Neural crest cell (in vitro differentiated cells): ENCODE measurements at regions not wholly inside any gene's neighbourhood (a gene's known extent, or its start where the extent isn't known, plus 50 kb on each side); places are given as distances from the start of the nearest gene placed in this dataset.

Source experiments
- DNase-seq: peaks from one replicate; pipeline ENCODE4 v3.0.0; 2021; ENCODE audit warnings: low read depth, mixed read lengths, low spot score
- H3K27ac Mint-ChIP-seq: one replicate; pipeline ENCODE4 v1.8.0; 2021; ENCODE audit warnings: mild to moderate bottlenecking, mixed read lengths; ENCODE audit not compliant: unreplicated experiment
- H3K27me3 Mint-ChIP-seq: 2 replicates; pipeline ENCODE4 v1.8.0; 2021; ENCODE audit warnings: low read depth, mild to moderate bottlenecking, mixed read lengths
- H3K36me3 Mint-ChIP-seq: 2 replicates; pipeline ENCODE4 v1.8.0; 2021; ENCODE audit warnings: low read depth, mild to moderate bottlenecking, mixed read lengths
- H3K4me1 Mint-ChIP-seq: 2 replicates; pipeline ENCODE4 v1.8.0; 2021; ENCODE audit warnings: mixed read lengths
- H3K4me3 Mint-ChIP-seq: one replicate; pipeline ENCODE4 v1.8.0; 2021; ENCODE audit warnings: mild to moderate bottlenecking, mixed read lengths
- H3K9me3 Mint-ChIP-seq: 2 replicates; pipeline ENCODE4 v1.8.0; 2021; ENCODE audit warnings: mixed read lengths
- TF ChIP-seq, protein P1 (sequence below): fragments of 200-600 bp; sonication (generic); conservative IDR thresholded peaks from 2 replicates; pipeline ENCODE4 v1.5.0; 2021; ENCODE audit warnings: antibody characterized with exemption, mild to moderate bottlenecking

DNA sequence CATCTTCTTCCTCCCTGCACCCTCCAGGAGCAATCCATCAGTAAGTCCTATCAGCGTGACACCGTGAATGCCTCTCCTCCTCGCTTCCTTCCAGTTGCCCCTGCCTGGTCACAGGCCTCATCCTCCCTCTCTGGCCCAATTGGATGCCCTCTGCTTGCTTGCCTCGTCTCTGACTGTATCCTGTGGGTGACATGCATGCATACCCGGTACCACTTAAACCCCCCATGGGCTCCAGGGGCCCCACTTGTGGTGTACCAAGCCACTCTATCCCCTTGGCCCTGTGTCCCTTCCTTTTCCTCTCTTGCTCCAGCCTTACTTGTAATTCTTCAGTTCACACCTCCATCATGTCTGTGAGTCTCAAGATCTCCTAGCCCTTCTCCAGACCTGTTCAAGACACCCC, 106.0 kb upstream of the RTL1 start:
- Mint-ChIP-seq H3K36me3 (no peaks in the 10 kb centered on the region), H3K27me3 (no peaks in the 10 kb centered on the region), H3K4me1 (no peaks in the 10 kb centered on the region), H3K27ac (peak overlapping the region; percentile 68), H3K4me3 (no peak overlapping the region), H3K9me3 (peaks cover 6% of the 10 kb centered on the region)
- DNase-seq = no peak
- TF ChIP-seq, protein P1, sequence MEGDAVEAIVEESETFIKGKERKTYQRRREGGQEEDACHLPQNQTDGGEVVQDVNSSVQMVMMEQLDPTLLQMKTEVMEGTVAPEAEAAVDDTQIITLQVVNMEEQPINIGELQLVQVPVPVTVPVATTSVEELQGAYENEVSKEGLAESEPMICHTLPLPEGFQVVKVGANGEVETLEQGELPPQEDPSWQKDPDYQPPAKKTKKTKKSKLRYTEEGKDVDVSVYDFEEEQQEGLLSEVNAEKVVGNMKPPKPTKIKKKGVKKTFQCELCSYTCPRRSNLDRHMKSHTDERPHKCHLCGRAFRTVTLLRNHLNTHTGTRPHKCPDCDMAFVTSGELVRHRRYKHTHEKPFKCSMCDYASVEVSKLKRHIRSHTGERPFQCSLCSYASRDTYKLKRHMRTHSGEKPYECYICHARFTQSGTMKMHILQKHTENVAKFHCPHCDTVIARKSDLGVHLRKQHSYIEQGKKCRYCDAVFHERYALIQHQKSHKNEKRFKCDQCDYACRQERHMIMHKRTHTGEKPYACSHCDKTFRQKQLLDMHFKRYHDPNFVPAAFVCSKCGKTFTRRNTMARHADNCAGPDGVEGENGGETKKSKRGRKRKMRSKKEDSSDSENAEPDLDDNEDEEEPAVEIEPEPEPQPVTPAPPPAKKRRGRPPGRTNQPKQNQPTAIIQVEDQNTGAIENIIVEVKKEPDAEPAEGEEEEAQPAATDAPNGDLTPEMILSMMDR = no peak

DNA sequence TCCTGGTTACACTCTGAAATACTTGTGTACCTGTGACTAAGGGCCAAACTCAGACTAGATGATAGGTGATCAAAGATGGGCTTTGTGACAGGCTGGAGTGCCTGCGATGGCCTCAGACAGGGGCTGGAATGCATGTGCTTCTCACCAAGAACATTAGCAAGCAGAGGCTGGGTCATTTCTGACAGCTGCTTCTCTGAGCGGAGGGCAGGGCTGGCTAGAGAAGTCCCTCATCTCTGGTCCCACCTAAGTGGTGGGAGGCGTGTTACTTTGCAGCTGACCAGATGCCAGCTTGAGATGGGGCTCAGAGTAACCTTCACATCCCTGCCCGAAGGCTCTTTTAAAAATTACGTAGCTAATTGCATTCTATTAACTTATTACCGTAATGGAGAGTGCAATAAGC, 106.8 kb upstream of the RTL1 start:
- DNase-seq = no peak
- no peaks in the 10 kb centered on the region for H3K4me1 Mint-ChIP-seq
- H3K9me3 Mint-ChIP-seq = peaks cover 6% of the 10 kb centered on the region
- H3K36me3 Mint-ChIP-seq = no peaks in the 10 kb centered on the region
- H3K4me3 Mint-ChIP-seq = no peak overlapping the region
- H3K27me3 Mint-ChIP-seq = no peaks in the 10 kb centered on the region
- TF ChIP-seq, protein P1 = no peak
- H3K27ac Mint-ChIP-seq = no peak overlapping the region

DNA sequence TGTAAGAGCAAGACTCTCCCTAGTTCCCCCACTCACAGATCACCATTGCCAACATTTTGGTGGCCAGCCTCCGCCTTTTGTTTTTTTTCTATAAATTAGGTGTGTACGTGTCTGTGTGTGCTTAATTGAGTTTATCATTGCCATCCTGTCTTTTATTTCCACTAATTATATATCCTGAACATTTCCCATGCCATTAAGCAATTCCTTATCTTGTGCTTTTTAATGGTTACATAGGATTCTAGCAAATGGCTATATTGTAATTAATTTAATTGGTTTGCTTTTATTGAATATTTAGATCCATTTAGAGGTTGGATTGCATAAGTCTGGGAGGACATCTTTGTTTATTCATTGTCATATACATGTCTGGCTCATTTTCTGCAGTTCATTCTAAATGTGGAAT, 107.3 kb upstream of the RTL1 start:
- H3K36me3 Mint-ChIP-seq = no peaks in the 10 kb centered on the region
- DNase-seq = no peak
- H3K4me3 Mint-ChIP-seq = no peak overlapping the region
- no peak overlapping the region for H3K27ac Mint-ChIP-seq
- no peaks in the 10 kb centered on the region for H3K27me3 Mint-ChIP-seq
- no peaks in the 10 kb centered on the region for H3K4me1 Mint-ChIP-seq
- TF ChIP-seq, protein P1 = no peak
- H3K9me3 Mint-ChIP-seq = peaks cover 6% of the 10 kb centered on the region

DNA sequence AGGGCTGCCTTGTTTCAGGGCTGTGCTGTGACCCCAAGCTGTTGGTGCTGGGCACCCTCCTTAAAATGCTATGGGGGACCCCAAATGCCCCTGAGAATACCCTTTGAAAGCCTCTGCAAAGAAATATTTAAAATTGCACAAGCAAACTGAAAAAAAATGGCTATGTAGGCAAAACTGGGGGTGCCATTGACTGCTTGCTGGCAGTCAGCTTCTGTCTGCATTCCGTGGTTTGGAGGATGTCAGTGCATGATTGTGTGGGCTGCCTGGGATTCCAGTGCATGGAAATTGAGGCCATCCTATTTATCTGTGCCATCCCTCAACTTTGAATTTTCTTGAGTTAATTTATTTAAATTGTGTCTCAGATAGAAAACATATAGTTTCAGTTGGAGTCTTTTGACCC, 113.7 kb upstream of the RTL1 start:
- H3K4me1 Mint-ChIP-seq = no peaks in the 10 kb centered on the region
- no peak overlapping the region for H3K27ac Mint-ChIP-seq
- H3K4me3 Mint-ChIP-seq = no peak overlapping the region
- DNase-seq = no peak
- H3K27me3 Mint-ChIP-seq = no peaks in the 10 kb centered on the region
- peaks cover 15% of the 10 kb centered on the region for H3K9me3 Mint-ChIP-seq
- TF ChIP-seq, protein P1 = no peak
- H3K36me3 Mint-ChIP-seq = peaks cover 2% of the 10 kb centered on the region

DNA sequence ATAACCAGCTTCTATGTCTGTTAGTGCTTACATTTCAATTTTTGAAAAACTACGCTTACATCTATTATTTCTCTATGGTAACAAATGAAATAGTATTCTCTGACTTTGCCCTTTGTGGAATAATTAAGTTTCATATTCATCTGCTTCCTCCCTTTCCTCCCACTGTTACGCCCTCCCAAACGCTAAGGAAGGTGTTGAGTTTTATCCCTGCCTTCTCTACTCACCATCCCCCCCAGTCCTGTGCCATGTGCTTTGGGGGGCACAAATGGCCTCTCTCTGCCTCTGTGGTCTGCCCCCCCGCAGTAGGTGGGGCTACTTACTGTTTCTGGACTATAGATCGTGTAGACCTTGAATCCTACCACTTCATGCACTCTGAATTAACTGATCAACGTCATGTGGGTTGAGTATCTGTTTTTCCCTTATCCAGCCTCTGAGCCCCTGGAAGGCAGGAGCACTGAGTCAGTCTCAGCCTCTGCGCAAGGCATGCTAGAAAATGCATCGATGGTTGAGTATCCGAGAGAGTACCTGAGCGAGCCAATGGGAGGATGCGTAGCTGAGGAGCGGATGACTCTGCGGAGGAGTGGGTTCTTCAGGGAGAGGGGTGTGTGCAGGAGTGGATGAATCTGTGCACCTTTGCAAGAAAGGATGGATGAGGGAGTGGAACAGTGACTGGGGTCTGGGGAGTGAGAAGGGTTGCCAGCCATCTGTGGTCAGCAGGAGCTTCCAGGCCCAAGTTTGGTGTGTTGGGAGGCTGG, 114.5 kb upstream of the RTL1 start:
- Mint-ChIP-seq H3K9me3 (peaks cover 12% of the 10 kb centered on the region), H3K36me3 (peaks cover 2% of the 10 kb centered on the region), H3K27me3 (no peaks in the 10 kb centered on the region), H3K27ac (no peak overlapping the region), H3K4me3 (no peak overlapping the region), H3K4me1 (no peaks in the 10 kb centered on the region)
- TF ChIP-seq, protein P1 = no peak
- no peak for DNase-seq
